Fibroblast of lung (primary cell): ENCODE measurements at regions not wholly inside any gene's neighbourhood (a gene's known extent, or its start where the extent isn't known, plus 50 kb on each side); places are given as distances from the start of the nearest gene placed in this dataset.

Experiments
- DNase-seq, 2 donors: peaks; one replicate each; pipeline versions ENCODE4 v3.0.0 to v3.0.0-alpha.2; 2010; ENCODE audit warnings: low read depth in 2 of 2
- H2AFZ ChIP-seq: 2 replicates; pipeline ENCODE4 v1.5.1; 2012; ENCODE audit warnings: low read length, control low read depth, inconsistent platforms
- H3K27ac ChIP-seq: 2 replicates; pipeline ENCODE4 v1.5.1; 2011; ENCODE audit warnings: low read length, control low read depth; ENCODE audit not compliant: insufficient read depth
- H3K27me3 ChIP-seq: 2 replicates; pipeline ENCODE4 v1.5.1; 2011; ENCODE audit warnings: mild to moderate bottlenecking, low read length; ENCODE audit not compliant: control insufficient read depth, insufficient read depth
- H3K36me3 ChIP-seq: 2 replicates; pipeline ENCODE4 v1.5.1; 2011; ENCODE audit warnings: low read length; ENCODE audit not compliant: control insufficient read depth, insufficient read depth
- H3K4me1 ChIP-seq: 2 replicates; pipeline ENCODE4 v1.5.1; 2011; ENCODE audit warnings: low read length; ENCODE audit not compliant: control insufficient read depth, insufficient read depth; ENCODE audit errors: extremely low read depth
- H3K4me2 ChIP-seq: 2 replicates; pipeline ENCODE4 v1.5.1; 2011; ENCODE audit warnings: low read length, control low read depth; ENCODE audit not compliant: insufficient read depth; ENCODE audit errors: extremely low read depth
- H3K4me3 ChIP-seq, 4 experiments: fragments of 200-600 bp in 1 of 4; sonication (generic) in 1 of 4; replicated peaks in 1 of 4; 2 replicates each; pipeline ENCODE4 v1.5.1; 2011 to 2016; ENCODE audit warnings: low read length in 4 of 4, low read depth in 3 of 4, mild to moderate bottlenecking in 3 of 4, control low read depth in 2 of 4, inconsistent platforms in 1 of 4, mixed read lengths in 1 of 4; ENCODE audit not compliant: insufficient read depth in 1 of 4; ENCODE audit errors: control extremely low read depth in 1 of 4
- H3K79me2 ChIP-seq: 2 replicates; pipeline ENCODE4 v1.5.1; 2012; ENCODE audit warnings: mild to moderate bottlenecking, low read length, inconsistent platforms; ENCODE audit not compliant: control insufficient read depth, insufficient read depth
- H3K9ac ChIP-seq: 2 replicates; pipeline ENCODE4 v1.5.1; 2011; ENCODE audit warnings: mild to moderate bottlenecking, low read length, control low read depth; ENCODE audit not compliant: insufficient read depth
- H3K9me3 ChIP-seq: 2 replicates; pipeline ENCODE4 v1.5.1; 2012; ENCODE audit warnings: low read depth, low read length; ENCODE audit not compliant: control insufficient read depth, insufficient read depth
- H4K20me1 ChIP-seq: 2 replicates; pipeline ENCODE4 v1.5.1; 2011; ENCODE audit warnings: low read length; ENCODE audit not compliant: control insufficient read depth, insufficient read depth; ENCODE audit errors: extremely low read depth
- EZH2 ChIP-seq: IDR thresholded peaks from 2 replicates; pipeline ENCODE4 v1.5.1; 2012; ENCODE audit warnings: low read length, control low read depth, mild to moderate bottlenecking; ENCODE audit errors: missing control alignments
- TF ChIP-seq, protein P1 (sequence below), 2 donors: IDR thresholded peaks in 1 of 2; conservative IDR thresholded peaks in 1 of 2; 1 replicate in 1 of 2; 2 replicates in 1 of 2; pipeline ENCODE4 v1.5.1; 2011 to 2012; ENCODE audit warnings: low read length in 2 of 2, control low read depth in 1 of 2, inconsistent platforms in 1 of 2, low read depth in 1 of 2, mild to moderate bottlenecking in 1 of 2

DNA sequence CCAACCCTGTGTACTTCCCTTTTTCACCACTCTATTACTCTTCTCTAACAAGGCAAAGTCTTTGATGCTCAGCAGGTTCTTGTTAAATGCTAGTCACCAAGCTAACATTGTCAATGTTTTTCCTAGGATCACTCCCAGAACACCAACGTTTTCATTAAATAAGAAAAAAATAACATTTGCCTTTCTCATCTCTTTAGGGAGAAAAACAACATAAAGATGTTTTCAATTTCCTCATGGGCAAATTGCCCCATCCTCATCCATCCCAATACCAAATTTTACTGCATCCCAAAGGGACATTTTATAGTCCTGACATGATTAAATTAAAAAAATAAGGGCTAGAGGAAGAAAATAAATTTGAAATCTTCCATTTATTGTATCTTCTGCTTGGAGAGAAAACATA lies 106.5 kb downstream of the SUCNR1 start:
- H4K20me1 ChIP-seq, result no peaks in the 10 kb centered on the region
- H3K4me2 ChIP-seq, result no peak overlapping the region
- no peak overlapping the region for H3K9ac ChIP-seq
- H3K79me2 ChIP-seq, result no peaks in the 10 kb centered on the region
- H3K4me3 ChIP-seq, result no peak overlapping the region
- no peak for DNase-seq
- no peaks in the 10 kb centered on the region for H3K9me3 ChIP-seq
- H3K36me3 ChIP-seq, result no peaks in the 10 kb centered on the region
- peaks cover 2% of the 10 kb centered on the region for H3K4me1 ChIP-seq
- no peak overlapping the region for H2AFZ ChIP-seq
- no peak overlapping the region for H3K27ac ChIP-seq
- no peaks in the 10 kb centered on the region for H3K27me3 ChIP-seq
- TF ChIP-seq EZH2, result no peak

DNA sequence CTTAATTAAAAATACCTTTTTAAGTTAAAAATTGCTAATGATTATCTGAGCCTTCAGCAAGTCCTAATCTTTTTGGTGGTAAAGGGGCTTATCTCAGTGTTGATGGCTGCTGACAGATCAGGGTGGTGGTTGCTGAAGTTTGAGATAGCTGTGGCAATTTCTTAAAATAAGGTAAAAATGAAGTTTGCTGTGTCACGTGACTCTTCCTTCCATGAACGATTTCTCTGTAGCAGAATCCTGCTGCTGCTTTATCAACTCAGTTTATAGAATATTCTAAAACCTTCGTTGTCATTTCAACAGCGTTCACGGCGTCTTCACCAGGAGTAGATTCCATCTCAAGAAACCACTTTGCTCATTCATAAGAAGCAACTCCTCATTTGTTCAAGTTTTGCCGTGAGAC lies 110.1 kb downstream of the SUCNR1 start:
- Histone ChIP-seq H3K4me3 (no peak overlapping the region), H3K9me3 (no peaks in the 10 kb centered on the region), H3K36me3 (no peaks in the 10 kb centered on the region), H4K20me1 (no peaks in the 10 kb centered on the region), H3K27me3 (no peaks in the 10 kb centered on the region), H3K79me2 (no peaks in the 10 kb centered on the region), H3K4me1 (no peaks in the 10 kb centered on the region), H3K27ac (no peak overlapping the region), H3K9ac (no peak overlapping the region), H3K4me2 (no peak overlapping the region), H2AFZ (no peak overlapping the region)
- no peak for DNase-seq
- TF ChIP-seq, protein P1, sequence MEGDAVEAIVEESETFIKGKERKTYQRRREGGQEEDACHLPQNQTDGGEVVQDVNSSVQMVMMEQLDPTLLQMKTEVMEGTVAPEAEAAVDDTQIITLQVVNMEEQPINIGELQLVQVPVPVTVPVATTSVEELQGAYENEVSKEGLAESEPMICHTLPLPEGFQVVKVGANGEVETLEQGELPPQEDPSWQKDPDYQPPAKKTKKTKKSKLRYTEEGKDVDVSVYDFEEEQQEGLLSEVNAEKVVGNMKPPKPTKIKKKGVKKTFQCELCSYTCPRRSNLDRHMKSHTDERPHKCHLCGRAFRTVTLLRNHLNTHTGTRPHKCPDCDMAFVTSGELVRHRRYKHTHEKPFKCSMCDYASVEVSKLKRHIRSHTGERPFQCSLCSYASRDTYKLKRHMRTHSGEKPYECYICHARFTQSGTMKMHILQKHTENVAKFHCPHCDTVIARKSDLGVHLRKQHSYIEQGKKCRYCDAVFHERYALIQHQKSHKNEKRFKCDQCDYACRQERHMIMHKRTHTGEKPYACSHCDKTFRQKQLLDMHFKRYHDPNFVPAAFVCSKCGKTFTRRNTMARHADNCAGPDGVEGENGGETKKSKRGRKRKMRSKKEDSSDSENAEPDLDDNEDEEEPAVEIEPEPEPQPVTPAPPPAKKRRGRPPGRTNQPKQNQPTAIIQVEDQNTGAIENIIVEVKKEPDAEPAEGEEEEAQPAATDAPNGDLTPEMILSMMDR (conservative IDR thresholded peaks at IDR 0.05 in 1 of 2, IDR thresholded peaks at IDR 0.05 in 1 of 2; ENCODE audit: low read depth in 1 of 2, low read length in 2 of 2), result no peak

DNA sequence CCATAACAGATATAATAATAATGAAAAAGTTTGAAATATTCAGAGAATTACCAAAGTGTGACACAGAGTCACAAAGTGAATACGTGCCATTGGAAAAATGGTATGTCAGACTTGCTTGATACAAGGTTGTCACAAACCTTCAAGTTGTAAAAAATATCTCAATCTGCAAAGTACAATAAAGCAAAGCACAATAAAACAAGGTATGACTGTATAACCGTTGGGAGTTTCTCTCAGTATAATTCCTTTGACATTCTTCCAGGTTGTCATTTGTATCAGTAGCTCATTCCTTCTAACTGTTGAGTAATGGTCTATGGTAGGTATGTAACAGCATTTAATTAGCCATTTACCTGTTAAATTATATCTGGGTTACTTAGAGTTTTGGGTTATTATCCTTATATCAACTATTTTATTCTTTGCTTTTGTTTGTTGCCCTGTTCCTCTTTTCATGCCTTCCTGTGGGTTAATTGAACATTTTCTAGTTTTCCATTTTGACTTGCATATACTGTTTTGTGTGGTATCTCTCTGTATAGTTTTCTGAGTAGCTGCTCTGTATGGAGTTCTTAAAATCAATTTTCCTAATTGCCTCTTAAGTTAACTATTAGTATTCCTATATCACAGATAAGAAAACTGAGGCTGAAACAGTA lies 112.5 kb downstream of the SUCNR1 start:
- no peak for DNase-seq
- Histone ChIP-seq H4K20me1 (no peaks in the 10 kb centered on the region), H3K27ac (no peak overlapping the region), H3K9ac (no peak overlapping the region), H3K4me1 (no peaks in the 10 kb centered on the region), H2AFZ (no peak overlapping the region), H3K79me2 (no peaks in the 10 kb centered on the region), H3K36me3 (no peaks in the 10 kb centered on the region), H3K4me2 (no peak overlapping the region), H3K9me3 (no peaks in the 10 kb centered on the region), H3K4me3 (no peak overlapping the region), H3K27me3 (no peaks in the 10 kb centered on the region)
- TF ChIP-seq EZH2, result no peak
- TF ChIP-seq, protein P1 (conservative IDR thresholded peaks at IDR 0.05 in 1 of 2, IDR thresholded peaks at IDR 0.05 in 1 of 2; ENCODE audit: low read depth in 1 of 2, low read length in 2 of 2), result no peak
